ENCODE measurements at regions not wholly inside any gene's neighbourhood (a gene's known extent, or its start where the extent isn't known, plus 50 kb on each side); places are given as distances from the start of the nearest gene placed in this dataset.

- no peak for DNase-seq
These were observed 58.5 kb downstream of the PSMG1 start for GRCh38 chr21:39124681-39125251.

GRCh38 chr21:39123375-39123774, 59.9 kb downstream of the PSMG1 start:
- DNase-seq, result no peak

GRCh38 chr21:39121600-39122355, 61.5 kb downstream of the PSMG1 start:
- DNase-seq, result no peak

GRCh38 chr21:39120876-39121599, 62.2 kb downstream of the PSMG1 start:
- DNase-seq, result no peak

GRCh38 chr21:39119891-39120290, 63.4 kb downstream of the PSMG1 start:
- DNase-seq, result no peak

- DNase-seq, result no peak
These were observed 64.5 kb downstream of the PSMG1 start for GRCh38 chr21:39118604-39119215.

GRCh38 chr21:39118061-39118460, 65.2 kb downstream of the PSMG1 start:
- DNase-seq, result no peak

- no peak for DNase-seq
These were observed 65.7 kb downstream of the PSMG1 start for GRCh38 chr21:39117440-39117970.

GRCh38 chr21:39116761-39117439, 66.4 kb downstream of the PSMG1 start:
- DNase-seq, result no peak

GRCh38 chr21:39115576-39116235, 67.5 kb downstream of the PSMG1 start:
- no peak for DNase-seq

GRCh38 chr21:39114871-39115575, 68.2 kb downstream of the PSMG1 start:
- no peak for DNase-seq

GRCh38 chr21:39111931-39112550, 71.2 kb downstream of the PSMG1 start:
- no peak for DNase-seq

- no peak for DNase-seq
These were observed 72.8 kb downstream of the PSMG1 start for GRCh38 chr21:39110431-39110830.

GRCh38 chr21:39109596-39110210, 73.5 kb downstream of the PSMG1 start:
- no peak for DNase-seq

GRCh38 chr21:39109163-39109530, 74.1 kb downstream of the PSMG1 start:
- no peak for DNase-seq

GRCh38 chr21:39108291-39109162, 74.7 kb downstream of the PSMG1 start:
- DNase-seq, result no peak

- no peak for DNase-seq
These were observed 75.5 kb downstream of the PSMG1 start for GRCh38 chr21:39107739-39108138.

- no peak for DNase-seq
These were observed 76.3 kb downstream of the PSMG1 start for GRCh38 chr21:39106881-39107462.

- DNase-seq, result no peak
These were observed 77.4 kb downstream of the PSMG1 start for GRCh38 chr21:39105836-39106235.

Measured in NCI-H1930 (cell line).